Gastroesophageal sphincter (tissue), 3 donors: ENCODE measurements at regions not wholly inside any gene's neighbourhood (a gene's known extent, or its start where the extent isn't known, plus 50 kb on each side); places are given as distances from the start of the nearest gene placed in this dataset.

Experiments
- EP300 ChIP-seq: sonication (generic); formaldehyde crosslinking; IDR thresholded peaks from one replicate; pipeline ENCODE4 v1.6.1; 2017; ENCODE audit warnings: antibody characterized with exemption, mild to moderate bottlenecking
- POLR2A ChIP-seq, 2 donors: fragments of 450-650 bp; IDR thresholded peaks; one replicate each; pipeline ENCODE4 v1.6.1; 2017; ENCODE audit warnings: antibody characterized with exemption in 2 of 2, mild to moderate bottlenecking in 2 of 2, moderate library complexity in 1 of 2
- POLR2AphosphoS5 ChIP-seq: sonication (generic); formaldehyde crosslinking; IDR thresholded peaks from one replicate; pipeline ENCODE4 v1.6.1; 2017; ENCODE audit warnings: antibody characterized with exemption
- TF ChIP-seq, protein P1 (sequence below), 4 experiments: fragments of 200-600 bp in 2 of 4; fragments of 450-650 bp in 2 of 4; sonication (generic) in 1 of 4; IDR thresholded peaks; one replicate each; pipeline ENCODE4 v1.5.1; 2017 to 2019; ENCODE audit warnings: antibody characterized with exemption in 4 of 4, mild to moderate bottlenecking in 2 of 4, moderate library complexity in 2 of 4

DNA sequence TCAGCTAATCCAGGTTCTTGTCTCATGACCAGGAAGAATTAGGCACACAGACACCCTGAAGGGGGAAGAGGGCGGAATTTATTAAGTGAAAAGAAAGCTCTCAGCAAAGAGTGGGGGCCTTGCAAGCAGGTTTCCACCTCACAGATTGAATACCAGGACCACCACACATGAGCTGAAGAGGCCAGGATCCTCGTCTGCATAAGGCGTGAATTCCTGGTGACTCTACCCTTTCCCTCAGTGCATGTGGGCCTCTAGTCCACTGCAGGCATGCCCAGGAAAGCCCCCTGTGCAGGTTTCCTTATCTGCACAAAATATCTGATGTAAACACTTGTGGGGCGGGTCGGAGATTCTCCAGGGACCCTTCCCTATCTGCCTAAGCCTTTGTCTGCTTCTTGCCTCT, 782.1 kb upstream of the LRRN3 start:
- TF ChIP-seq, protein P1, sequence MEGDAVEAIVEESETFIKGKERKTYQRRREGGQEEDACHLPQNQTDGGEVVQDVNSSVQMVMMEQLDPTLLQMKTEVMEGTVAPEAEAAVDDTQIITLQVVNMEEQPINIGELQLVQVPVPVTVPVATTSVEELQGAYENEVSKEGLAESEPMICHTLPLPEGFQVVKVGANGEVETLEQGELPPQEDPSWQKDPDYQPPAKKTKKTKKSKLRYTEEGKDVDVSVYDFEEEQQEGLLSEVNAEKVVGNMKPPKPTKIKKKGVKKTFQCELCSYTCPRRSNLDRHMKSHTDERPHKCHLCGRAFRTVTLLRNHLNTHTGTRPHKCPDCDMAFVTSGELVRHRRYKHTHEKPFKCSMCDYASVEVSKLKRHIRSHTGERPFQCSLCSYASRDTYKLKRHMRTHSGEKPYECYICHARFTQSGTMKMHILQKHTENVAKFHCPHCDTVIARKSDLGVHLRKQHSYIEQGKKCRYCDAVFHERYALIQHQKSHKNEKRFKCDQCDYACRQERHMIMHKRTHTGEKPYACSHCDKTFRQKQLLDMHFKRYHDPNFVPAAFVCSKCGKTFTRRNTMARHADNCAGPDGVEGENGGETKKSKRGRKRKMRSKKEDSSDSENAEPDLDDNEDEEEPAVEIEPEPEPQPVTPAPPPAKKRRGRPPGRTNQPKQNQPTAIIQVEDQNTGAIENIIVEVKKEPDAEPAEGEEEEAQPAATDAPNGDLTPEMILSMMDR (IDR thresholded peaks at IDR 0.05), result no peak
- TF ChIP-seq POLR2AphosphoS5 (no peak), POLR2A (IDR thresholded peaks at IDR 0.05) (no peak), EP300 (no peak)
